ENCODE measurements at regions not wholly inside any gene's neighbourhood (a gene's known extent, or its start where the extent isn't known, plus 50 kb on each side); places are given as distances from the start of the nearest gene placed in this dataset.
"Not testable (repeated sequence)": the region's sequence is repeated elsewhere in the genome, so short reads cannot be mapped to it uniquely, and the experiment has no call there.

- no peak overlapping the region for H3K4me3 Mint-ChIP-seq (ENCODE audit: low read depth, unreplicated experiment)
- CTCF ChIA-PET, result interaction anchor here (0.6 kb wide), 1 partner anchor 532 kb away, joined by 5 read pairs; no protein-coding TSS in a partner anchor
- H3K36me3 Mint-ChIP-seq (ENCODE audit: insufficient read depth, unreplicated experiment), result no peaks in the 10 kb centered on the region
- DNase-seq, result no peak
- TF ChIP-seq CTCF (IDR thresholded peaks at IDR 0.05; ENCODE audit: unreplicated experiment), result no peak
- intact Hi-C loops (cut with micrococcal nuclease; ENCODE audit: unreplicated experiment), result no loop called here
- H3K27ac Mint-ChIP-seq (ENCODE audit: unreplicated experiment), result no peak overlapping the region
- peaks cover 24% of the 10 kb centered on the region for H3K9me3 Mint-ChIP-seq (ENCODE audit: low read depth, unreplicated experiment)
- H3K4me1 Mint-ChIP-seq (ENCODE audit: low read depth, unreplicated experiment), result no peaks in the 10 kb centered on the region
- H3K27me3 Mint-ChIP-seq (ENCODE audit: unreplicated experiment), result no peaks in the 10 kb centered on the region
- BruUV-seq (replicated peaks), result no TSS peak
Observed at GRCh38 chr2:35598310-35598709, 757.3 kb upstream of the CRIM1 start.

- Mint-ChIP-seq H3K9me3 (ENCODE audit: low read depth, unreplicated experiment) (peaks cover 15% of the 10 kb centered on the region), H3K27ac (ENCODE audit: unreplicated experiment) (no peak overlapping the region), H3K27me3 (ENCODE audit: unreplicated experiment) (no peaks in the 10 kb centered on the region), H3K4me1 (ENCODE audit: low read depth, unreplicated experiment) (no peaks in the 10 kb centered on the region), H3K36me3 (ENCODE audit: insufficient read depth, unreplicated experiment) (no peaks in the 10 kb centered on the region), H3K4me3 (ENCODE audit: low read depth, unreplicated experiment) (no peak overlapping the region)
- intact Hi-C loops (cut with micrococcal nuclease; ENCODE audit: unreplicated experiment), result no loop called here
- CTCF ChIA-PET, result no interaction called here
- TF ChIP-seq CTCF (IDR thresholded peaks at IDR 0.05; ENCODE audit: unreplicated experiment), result no peak
- BruUV-seq (replicated peaks), result no TSS peak
- no peak for DNase-seq
Observed at GRCh38 chr2:35591886-35592285, 763.7 kb upstream of the CRIM1 start.

- no peaks in the 10 kb centered on the region for H3K36me3 Mint-ChIP-seq (ENCODE audit: insufficient read depth, unreplicated experiment)
- H3K4me3 Mint-ChIP-seq (ENCODE audit: low read depth, unreplicated experiment), result no peak overlapping the region
- intact Hi-C loops (cut with micrococcal nuclease; ENCODE audit: unreplicated experiment), result no loop called here
- no TSS peak for BruUV-seq (replicated peaks)
- no peak for TF ChIP-seq CTCF (IDR thresholded peaks at IDR 0.05; ENCODE audit: unreplicated experiment)
- no peaks in the 10 kb centered on the region for H3K4me1 Mint-ChIP-seq (ENCODE audit: low read depth, unreplicated experiment)
- no peak for DNase-seq
- CTCF ChIA-PET, result no interaction called here
- peaks cover 10% of the 10 kb centered on the region for H3K9me3 Mint-ChIP-seq (ENCODE audit: low read depth, unreplicated experiment)
- H3K27ac Mint-ChIP-seq (ENCODE audit: unreplicated experiment), result no peak overlapping the region
- H3K27me3 Mint-ChIP-seq (ENCODE audit: unreplicated experiment), result no peaks in the 10 kb centered on the region
Observed at GRCh38 chr2:35585972-35586371, 769.6 kb upstream of the CRIM1 start.

GRCh38 chr2:35582637-35583036 lies 772.9 kb upstream of the CRIM1 start:
- no peak for DNase-seq
- Mint-ChIP-seq H3K9me3 (ENCODE audit: low read depth, unreplicated experiment) (peaks cover 24% of the 10 kb centered on the region), H3K4me3 (ENCODE audit: low read depth, unreplicated experiment) (no peak overlapping the region), H3K27me3 (ENCODE audit: unreplicated experiment) (no peaks in the 10 kb centered on the region), H3K27ac (ENCODE audit: unreplicated experiment) (no peak overlapping the region), H3K36me3 (ENCODE audit: insufficient read depth, unreplicated experiment) (no peaks in the 10 kb centered on the region), H3K4me1 (ENCODE audit: low read depth, unreplicated experiment) (no peaks in the 10 kb centered on the region)
- no TSS peak for BruUV-seq (replicated peaks)
- intact Hi-C loops (cut with micrococcal nuclease; ENCODE audit: unreplicated experiment), result no loop called here
- CTCF ChIA-PET, result no interaction called here
- no peak for TF ChIP-seq CTCF (IDR thresholded peaks at IDR 0.05; ENCODE audit: unreplicated experiment)

- Mint-ChIP-seq H3K4me1 (ENCODE audit: low read depth, unreplicated experiment) (no peaks in the 10 kb centered on the region), H3K36me3 (ENCODE audit: insufficient read depth, unreplicated experiment) (no peaks in the 10 kb centered on the region), H3K4me3 (ENCODE audit: low read depth, unreplicated experiment) (no peak overlapping the region), H3K27me3 (ENCODE audit: unreplicated experiment) (no peaks in the 10 kb centered on the region), H3K9me3 (ENCODE audit: low read depth, unreplicated experiment) (peaks cover 18% of the 10 kb centered on the region), H3K27ac (ENCODE audit: unreplicated experiment) (no peak overlapping the region)
- intact Hi-C loops (cut with micrococcal nuclease; ENCODE audit: unreplicated experiment), result no loop called here
- CTCF ChIA-PET, result no interaction called here
- TF ChIP-seq CTCF (IDR thresholded peaks at IDR 0.05; ENCODE audit: unreplicated experiment), result no peak
- no TSS peak for BruUV-seq (replicated peaks)
- DNase-seq, result no peak
Observed at GRCh38 chr2:35580956-35581355, 774.6 kb upstream of the CRIM1 start.

- H3K4me3 Mint-ChIP-seq (ENCODE audit: low read depth, unreplicated experiment); intact Hi-C loops (cut with micrococcal nuclease; ENCODE audit: unreplicated experiment); BruUV-seq (replicated peaks); H3K27ac Mint-ChIP-seq (ENCODE audit: unreplicated experiment); DNase-seq; CTCF ChIA-PET; H3K27me3 Mint-ChIP-seq (ENCODE audit: unreplicated experiment); H3K4me1 Mint-ChIP-seq (ENCODE audit: low read depth, unreplicated experiment); H3K36me3 Mint-ChIP-seq (ENCODE audit: insufficient read depth, unreplicated experiment): not testable (repeated sequence)
- H3K9me3 Mint-ChIP-seq (ENCODE audit: low read depth, unreplicated experiment), result peaks cover 13% of the 10 kb centered on the region
Observed at GRCh38 chr2:35568574-35568973, 787.0 kb upstream of the CRIM1 start.
